SU-DHL-6 (cell line): ENCODE measurements at regions not wholly inside any gene's neighbourhood (a gene's known extent, or its start where the extent isn't known, plus 50 kb on each side); places are given as distances from the start of the nearest gene placed in this dataset.

ENCODE experiments used
- EZH2phosphoT487 ChIP-seq: fragments of 200-600 bp; sonication (generic), shearing (Covaris generic); conservative IDR thresholded peaks from 2 replicates; pipeline ENCODE4 v1.6.1; 2018; ENCODE audit warnings: mild to moderate bottlenecking, antibody characterized with exemption, low read length, moderate library complexity, mixed read lengths
- TF ChIP-seq, protein P1 (sequence below): fragments of 200-600 bp; sonication (generic); IDR thresholded peaks from one replicate; pipeline ENCODE4 v1.5.1; 2017; ENCODE audit warnings: antibody characterized with exemption, mild to moderate bottlenecking, low read length, moderate library complexity; ENCODE audit not compliant: insufficient read depth, poor library complexity, severe bottlenecking

DNA sequence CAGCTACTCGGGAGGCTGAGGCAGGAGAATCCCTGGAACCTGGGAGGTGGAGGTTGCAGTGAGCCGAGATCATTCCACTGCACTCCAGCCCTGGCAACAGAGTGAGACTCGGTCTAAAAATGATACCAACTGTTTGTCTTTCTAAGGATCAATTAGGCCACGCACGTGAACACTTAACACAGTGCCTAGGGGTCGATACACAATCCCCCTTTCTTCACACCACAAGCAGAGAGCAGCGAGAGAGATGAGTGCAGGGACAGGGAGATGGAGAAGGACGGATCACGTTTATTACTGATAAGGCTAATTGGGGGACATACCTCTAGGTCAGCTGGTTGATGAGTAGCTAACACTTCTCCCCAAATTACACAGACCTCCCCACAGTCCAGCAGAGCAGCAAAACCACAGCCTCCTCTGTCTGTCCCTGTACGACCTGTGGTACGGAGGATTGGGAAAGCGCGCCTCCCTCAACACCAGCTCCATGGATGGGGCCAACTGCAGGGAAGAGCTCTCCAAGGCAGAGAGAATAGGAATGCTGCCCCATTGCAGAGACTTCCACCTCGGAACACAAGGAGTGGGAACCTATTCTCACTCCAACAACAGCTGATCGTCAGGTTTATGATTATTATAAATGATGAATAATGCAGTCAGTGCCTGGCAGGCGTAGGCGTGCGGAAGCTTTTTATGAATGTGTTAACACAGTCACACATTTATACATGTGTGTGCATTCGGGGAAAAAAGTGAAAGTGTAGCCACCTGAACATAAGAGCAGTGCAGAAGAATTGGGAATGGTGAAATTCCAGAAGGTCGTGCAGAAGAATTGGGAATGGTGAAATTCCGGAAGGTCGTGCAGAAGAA lies 155.1 kb downstream of the C16orf95 start:
- TF ChIP-seq, protein P1, sequence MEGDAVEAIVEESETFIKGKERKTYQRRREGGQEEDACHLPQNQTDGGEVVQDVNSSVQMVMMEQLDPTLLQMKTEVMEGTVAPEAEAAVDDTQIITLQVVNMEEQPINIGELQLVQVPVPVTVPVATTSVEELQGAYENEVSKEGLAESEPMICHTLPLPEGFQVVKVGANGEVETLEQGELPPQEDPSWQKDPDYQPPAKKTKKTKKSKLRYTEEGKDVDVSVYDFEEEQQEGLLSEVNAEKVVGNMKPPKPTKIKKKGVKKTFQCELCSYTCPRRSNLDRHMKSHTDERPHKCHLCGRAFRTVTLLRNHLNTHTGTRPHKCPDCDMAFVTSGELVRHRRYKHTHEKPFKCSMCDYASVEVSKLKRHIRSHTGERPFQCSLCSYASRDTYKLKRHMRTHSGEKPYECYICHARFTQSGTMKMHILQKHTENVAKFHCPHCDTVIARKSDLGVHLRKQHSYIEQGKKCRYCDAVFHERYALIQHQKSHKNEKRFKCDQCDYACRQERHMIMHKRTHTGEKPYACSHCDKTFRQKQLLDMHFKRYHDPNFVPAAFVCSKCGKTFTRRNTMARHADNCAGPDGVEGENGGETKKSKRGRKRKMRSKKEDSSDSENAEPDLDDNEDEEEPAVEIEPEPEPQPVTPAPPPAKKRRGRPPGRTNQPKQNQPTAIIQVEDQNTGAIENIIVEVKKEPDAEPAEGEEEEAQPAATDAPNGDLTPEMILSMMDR = no peak
- no peak for TF ChIP-seq EZH2phosphoT487
